SU-DHL-6 (cell line): ENCODE measurements at regions not wholly inside any gene's neighbourhood (a gene's known extent, or its start where the extent isn't known, plus 50 kb on each side); places are given as distances from the start of the nearest gene placed in this dataset.

Experiments
- H2AFZ ChIP-seq: fragments of 200-600 bp; sonication (generic); 2 replicates; pipeline ENCODE4 v1.6.1; 2014; ENCODE audit warnings: low read depth, mild to moderate bottlenecking, moderate library complexity, mixed read lengths, antibody characterized with exemption, low read length; ENCODE audit not compliant: severe bottlenecking
- H3F3A ChIP-seq: fragments of 200-600 bp; shearing (Covaris generic); 2 replicates; pipeline ENCODE4 v1.6.0; 2016; ENCODE audit warnings: antibody characterized with exemption, mild to moderate bottlenecking; ENCODE audit not compliant: insufficient read depth
- H3K27ac ChIP-seq: fragments of 200-600 bp; sonication (generic); 2 replicates; pipeline ENCODE4 v1.5.1; 2016; ENCODE audit warnings: low read depth, mild to moderate bottlenecking, low read length, moderate library complexity, mixed read lengths
- H3K27me3 ChIP-seq: fragments of 200-600 bp; sonication (generic), shearing (Covaris generic); 2 replicates; pipeline ENCODE4 v1.6.0; 2014; ENCODE audit warnings: mild to moderate bottlenecking, low read length
- H3K36me3 ChIP-seq: fragments of 200-600 bp; sonication (generic); 2 replicates; pipeline ENCODE4 v1.6.1; 2014; ENCODE audit warnings: mild to moderate bottlenecking, low read length, mixed read lengths
- H3K4me2 ChIP-seq: fragments of 300-600, 200-600 bp; shearing (Covaris generic), sonication (generic); 2 replicates; pipeline ENCODE4 v1.6.0; 2014; ENCODE audit warnings: low read length, low read depth, mild to moderate bottlenecking; ENCODE audit not compliant: poor library complexity, severe bottlenecking
- H3K4me3 ChIP-seq: fragments of 200-600 bp; sonication (generic); 2 replicates; pipeline ENCODE4 v1.5.1; 2014; ENCODE audit warnings: antibody characterized with exemption, low read length, mild to moderate bottlenecking, mixed read lengths; ENCODE audit not compliant: insufficient read depth, poor library complexity, severe bottlenecking
- H3K79me2 ChIP-seq: fragments of 200-600 bp; sonication (generic); 2 replicates; pipeline ENCODE4 v1.6.1; 2014; ENCODE audit warnings: mild to moderate bottlenecking, low read length, moderate library complexity; ENCODE audit not compliant: insufficient read depth
- H3K9ac ChIP-seq: fragments of 200-600 bp; sonication (generic); 2 replicates; pipeline ENCODE4 v1.7.0; 2014; ENCODE audit warnings: mild to moderate bottlenecking, low read length
- H3K9me2 ChIP-seq: fragments of 200-600 bp; sonication (generic); replicated peaks from 2 replicates; pipeline ENCODE4 v1.6.1; 2014; ENCODE audit warnings: low read length; ENCODE audit not compliant: insufficient read depth
- H3K9me3 ChIP-seq: fragments of 200-600 bp; sonication (generic); 2 replicates; pipeline ENCODE4 v1.6.1; 2014; ENCODE audit warnings: low read length, mixed read lengths; ENCODE audit not compliant: insufficient read depth
- H4K20me1 ChIP-seq: fragments of 200-600 bp; sonication (generic); 2 replicates; pipeline ENCODE4 v1.6.1; 2014; ENCODE audit warnings: low read depth, mild to moderate bottlenecking, antibody characterized with exemption, low read length, moderate library complexity, mixed read lengths
- EZH2phosphoT487 ChIP-seq: fragments of 200-600 bp; sonication (generic), shearing (Covaris generic); conservative IDR thresholded peaks from 2 replicates; pipeline ENCODE4 v1.6.1; 2018; ENCODE audit warnings: mild to moderate bottlenecking, antibody characterized with exemption, low read length, moderate library complexity, mixed read lengths
- TF ChIP-seq, protein P1 (sequence below): fragments of 200-600 bp; sonication (generic); IDR thresholded peaks from one replicate; pipeline ENCODE4 v1.5.1; 2017; ENCODE audit warnings: antibody characterized with exemption, mild to moderate bottlenecking, low read length, moderate library complexity; ENCODE audit not compliant: insufficient read depth, poor library complexity, severe bottlenecking

DNA sequence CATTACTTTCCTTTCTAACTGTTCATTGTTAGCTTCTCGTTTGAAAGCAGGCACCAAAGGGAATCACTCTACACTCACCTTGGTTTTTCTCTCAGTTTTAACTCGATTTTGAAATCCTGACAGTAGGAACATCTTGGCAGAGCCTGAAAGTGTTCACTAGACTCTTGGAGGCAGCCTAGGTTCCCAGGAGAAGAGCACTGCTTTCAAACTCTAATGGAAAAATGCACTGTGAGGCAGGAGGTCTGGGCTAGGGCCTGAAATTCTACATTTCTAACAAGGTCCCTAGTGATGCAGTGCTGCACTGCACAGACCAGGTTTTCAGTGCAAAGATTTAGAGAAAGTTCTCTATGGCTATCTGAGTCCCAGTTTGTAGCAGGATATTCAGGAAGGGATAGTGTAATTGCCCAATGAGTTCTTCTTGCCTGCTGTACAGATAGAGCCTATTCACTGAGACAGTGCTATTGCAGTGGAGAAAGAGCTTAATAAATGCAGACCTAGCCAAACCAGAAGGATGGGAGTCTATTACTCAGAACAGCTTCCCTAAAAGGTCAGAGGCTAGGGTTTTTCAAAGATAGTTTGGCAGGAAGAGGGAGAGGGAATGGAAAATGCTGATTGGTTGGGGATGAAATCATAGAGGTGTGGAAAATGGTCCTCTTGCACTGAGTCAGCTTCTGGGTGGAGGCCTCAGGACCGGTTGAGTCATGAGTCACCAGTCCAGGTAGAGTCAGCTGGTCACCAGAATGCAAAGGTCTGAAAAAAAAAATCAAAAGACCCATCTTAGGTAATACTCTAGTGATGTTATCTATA is 153.9 kb downstream of the GPBP1 start:
- no peaks in the 10 kb centered on the region for H3K9me2 ChIP-seq
- H3F3A ChIP-seq = no peaks in the 10 kb centered on the region
- H2AFZ ChIP-seq = no peak overlapping the region
- no peaks in the 10 kb centered on the region for H4K20me1 ChIP-seq
- H3K9me3 ChIP-seq = no peaks in the 10 kb centered on the region
- H3K36me3 ChIP-seq = no peaks in the 10 kb centered on the region
- H3K4me3 ChIP-seq = no peak overlapping the region
- no peaks in the 10 kb centered on the region for H3K27me3 ChIP-seq
- no peak overlapping the region for H3K9ac ChIP-seq
- TF ChIP-seq EZH2phosphoT487 = no peak
- TF ChIP-seq, protein P1, sequence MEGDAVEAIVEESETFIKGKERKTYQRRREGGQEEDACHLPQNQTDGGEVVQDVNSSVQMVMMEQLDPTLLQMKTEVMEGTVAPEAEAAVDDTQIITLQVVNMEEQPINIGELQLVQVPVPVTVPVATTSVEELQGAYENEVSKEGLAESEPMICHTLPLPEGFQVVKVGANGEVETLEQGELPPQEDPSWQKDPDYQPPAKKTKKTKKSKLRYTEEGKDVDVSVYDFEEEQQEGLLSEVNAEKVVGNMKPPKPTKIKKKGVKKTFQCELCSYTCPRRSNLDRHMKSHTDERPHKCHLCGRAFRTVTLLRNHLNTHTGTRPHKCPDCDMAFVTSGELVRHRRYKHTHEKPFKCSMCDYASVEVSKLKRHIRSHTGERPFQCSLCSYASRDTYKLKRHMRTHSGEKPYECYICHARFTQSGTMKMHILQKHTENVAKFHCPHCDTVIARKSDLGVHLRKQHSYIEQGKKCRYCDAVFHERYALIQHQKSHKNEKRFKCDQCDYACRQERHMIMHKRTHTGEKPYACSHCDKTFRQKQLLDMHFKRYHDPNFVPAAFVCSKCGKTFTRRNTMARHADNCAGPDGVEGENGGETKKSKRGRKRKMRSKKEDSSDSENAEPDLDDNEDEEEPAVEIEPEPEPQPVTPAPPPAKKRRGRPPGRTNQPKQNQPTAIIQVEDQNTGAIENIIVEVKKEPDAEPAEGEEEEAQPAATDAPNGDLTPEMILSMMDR = no peak
- no peaks in the 10 kb centered on the region for H3K79me2 ChIP-seq
- no peak overlapping the region for H3K4me2 ChIP-seq
- H3K27ac ChIP-seq = no peak overlapping the region

DNA sequence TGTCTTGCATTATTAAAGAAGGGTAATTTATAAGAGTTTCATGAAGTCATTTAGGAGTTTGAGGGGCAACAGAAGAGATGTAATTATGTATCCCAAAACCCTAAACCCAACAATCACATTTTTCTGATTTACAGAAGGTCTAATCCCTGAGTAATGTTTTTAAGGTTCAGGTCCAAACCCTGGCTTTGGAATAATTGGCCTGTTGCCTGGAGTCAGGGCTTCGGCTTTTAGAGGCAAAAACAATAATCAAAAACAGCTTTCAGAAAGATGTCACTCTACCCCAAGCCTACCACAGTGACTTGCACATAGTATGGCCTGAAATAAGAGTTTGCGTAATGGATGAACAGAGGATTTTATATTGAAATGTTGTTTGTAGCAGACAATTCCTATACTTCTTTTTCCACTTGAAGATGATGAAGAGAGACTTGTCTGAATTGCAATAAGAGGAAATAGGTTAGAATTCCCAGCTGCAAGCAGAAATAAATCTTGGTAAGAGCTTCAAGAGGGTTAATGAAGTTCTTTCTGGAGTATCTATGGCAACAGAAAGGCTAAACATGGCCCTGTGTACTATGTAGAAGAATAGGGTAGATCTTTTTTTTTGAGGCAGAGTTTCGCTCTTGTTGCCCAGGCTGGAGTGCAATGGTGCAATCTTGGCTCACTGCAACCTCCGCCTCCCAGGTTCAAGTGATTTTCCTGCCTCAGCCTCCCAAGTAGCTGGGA is 152.0 kb downstream of the GPBP1 start:
- Histone ChIP-seq H2AFZ (no peak overlapping the region), H3K9me2 (no peaks in the 10 kb centered on the region), H3K9me3 (no peaks in the 10 kb centered on the region), H3K27me3 (no peaks in the 10 kb centered on the region), H3K36me3 (no peaks in the 10 kb centered on the region), H3K4me2 (no peak overlapping the region), H3K79me2 (no peaks in the 10 kb centered on the region), H4K20me1 (no peaks in the 10 kb centered on the region), H3K9ac (no peak overlapping the region), H3K27ac (no peak overlapping the region), H3K4me3 (no peak overlapping the region), H3F3A (no peaks in the 10 kb centered on the region)
- TF ChIP-seq, protein P1 = no peak
- TF ChIP-seq EZH2phosphoT487 = no peak

DNA sequence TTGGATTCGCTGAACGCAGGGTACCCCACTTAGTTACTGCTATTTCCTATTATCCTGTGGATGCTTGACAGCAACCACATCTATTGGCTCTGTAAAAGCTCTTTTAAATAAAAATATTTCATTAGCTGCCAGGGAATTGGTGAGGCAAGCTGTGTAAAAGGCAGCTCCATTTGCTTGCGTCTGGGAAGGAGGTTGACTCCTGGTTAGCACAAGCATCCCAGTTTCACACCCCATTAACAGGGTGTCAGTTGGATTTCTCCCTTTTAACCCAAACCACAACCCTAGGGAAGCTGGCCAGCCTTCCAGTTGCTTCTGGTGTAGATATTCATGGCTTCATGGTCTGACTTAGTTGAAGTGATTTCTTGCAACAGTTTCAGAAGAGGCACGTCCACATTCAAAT is 151.0 kb downstream of the GPBP1 start:
- Histone ChIP-seq H3K27ac (no peak overlapping the region), H3K9me2 (no peaks in the 10 kb centered on the region), H3K27me3 (no peaks in the 10 kb centered on the region), H3K4me2 (no peak overlapping the region), H3K36me3 (no peaks in the 10 kb centered on the region), H3K4me3 (no peak overlapping the region), H4K20me1 (no peaks in the 10 kb centered on the region), H3F3A (no peaks in the 10 kb centered on the region), H3K9me3 (no peaks in the 10 kb centered on the region), H2AFZ (no peak overlapping the region), H3K9ac (no peak overlapping the region), H3K79me2 (no peaks in the 10 kb centered on the region)
- TF ChIP-seq EZH2phosphoT487 = no peak
- TF ChIP-seq, protein P1 = no peak
